GM21619 (cell line): ENCODE measurements at regions not wholly inside any gene's neighbourhood (a gene's known extent, or its start where the extent isn't known, plus 50 kb on each side); places are given as distances from the start of the nearest gene placed in this dataset.
A peak's percentile ranks its signal among the peaks of the same experiment; 100 is the strongest.

Source experiments
- ATAC-seq: cut with Tn5 transposase; IDR thresholded peaks from one replicate; pipeline ENCODE4 v1.9.1; 2021; ENCODE audit not compliant: unreplicated experiment

DNA sequence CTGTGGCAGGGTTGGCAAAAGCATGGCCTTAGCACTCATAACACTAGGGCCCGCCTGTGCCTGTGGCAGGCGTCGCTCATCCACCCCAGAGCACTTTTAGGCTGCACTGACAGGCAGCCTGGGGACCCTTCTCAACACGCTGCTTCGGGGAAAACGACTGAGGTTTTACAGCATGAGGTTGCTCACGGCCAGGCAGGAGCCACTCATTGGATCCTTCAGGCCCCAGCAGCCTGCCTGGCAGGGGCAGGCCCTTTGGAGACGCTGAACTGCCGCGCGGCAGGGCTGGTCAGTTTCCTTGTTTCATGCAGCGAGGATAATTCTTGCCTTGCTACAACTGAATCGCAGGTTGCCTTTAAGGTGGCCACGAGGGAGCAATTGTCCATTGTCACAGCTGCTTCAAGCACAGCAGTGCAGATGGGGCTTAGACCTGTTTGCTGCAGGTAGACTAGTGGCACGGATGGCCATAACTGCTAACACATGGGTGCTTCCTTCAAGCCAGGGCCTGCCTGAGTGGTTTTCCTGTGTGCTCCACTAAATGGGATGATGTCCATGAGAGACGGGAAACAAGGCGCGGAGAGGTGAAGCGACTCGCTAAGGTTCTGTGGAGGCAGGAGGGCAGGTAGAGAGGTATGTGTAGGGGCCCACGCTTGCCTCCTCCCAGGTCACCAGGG, 49.9 kb upstream of the HS6ST1 start:
- ATAC-seq, result no peak

DNA sequence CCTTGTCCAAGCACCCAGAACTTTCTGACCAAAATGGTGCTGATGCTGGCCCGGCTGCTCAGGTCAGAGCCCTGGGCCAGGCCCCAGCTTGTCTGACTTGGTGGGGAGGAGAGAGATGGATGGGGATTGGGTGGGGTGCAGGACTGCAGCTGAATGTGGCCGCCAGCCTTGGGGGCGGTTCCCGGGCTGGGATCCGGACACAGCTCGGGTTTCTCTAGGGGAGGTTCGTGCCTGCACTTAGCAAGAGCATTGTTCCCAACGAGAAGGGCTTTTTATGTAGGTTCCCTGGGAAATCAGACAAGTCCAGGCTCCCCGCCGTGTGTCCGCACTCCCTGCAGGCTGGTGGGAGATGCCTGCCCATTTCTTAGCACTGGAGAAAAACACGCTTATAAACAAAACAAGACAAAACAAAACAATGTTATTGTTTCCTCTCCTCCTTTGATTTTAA, 50.5 kb upstream of the HS6ST1 start:
- ATAC-seq, result no peak

DNA sequence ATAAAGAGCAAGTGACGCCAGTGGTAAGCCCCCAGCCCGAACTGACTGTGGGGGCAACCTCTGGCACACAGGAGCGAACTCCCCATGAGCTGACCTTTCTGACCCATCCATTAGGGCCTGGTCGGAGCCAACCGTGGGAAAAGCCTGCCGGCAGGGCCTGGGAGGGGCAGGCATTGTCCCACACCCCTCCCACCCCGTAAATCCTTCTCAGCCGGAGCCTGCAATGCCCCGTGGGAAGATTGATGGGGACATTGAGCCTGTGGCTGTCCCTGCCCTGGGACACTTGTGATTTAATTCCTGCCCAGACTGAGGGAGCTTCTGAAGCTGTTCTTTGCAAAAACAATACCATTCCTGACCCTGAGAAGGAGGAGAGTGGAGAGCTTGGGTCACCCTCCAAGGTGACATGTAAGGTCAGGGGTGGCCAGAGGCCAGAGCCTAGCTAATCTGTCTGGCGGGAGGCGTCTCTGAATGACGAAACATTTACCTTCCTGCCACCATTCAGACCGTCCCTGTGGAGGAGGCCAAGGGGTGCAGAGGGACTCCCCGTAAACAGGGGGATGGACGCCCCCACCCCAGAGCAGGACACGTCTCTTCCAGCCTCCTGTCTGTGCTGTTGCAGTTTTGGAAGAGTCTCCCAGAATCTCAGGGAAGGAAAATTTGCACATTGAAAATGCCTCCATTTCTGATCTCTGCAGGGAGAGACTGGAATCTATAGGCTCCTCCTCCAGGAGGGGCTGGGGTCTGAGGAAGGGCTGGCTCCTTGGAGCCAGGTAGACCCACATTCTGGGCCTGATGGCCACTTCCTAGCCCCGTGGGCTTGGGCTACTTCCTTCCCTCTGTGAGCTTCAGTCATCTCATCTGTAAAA, 51.2 kb upstream of the HS6ST1 start:
- ATAC-seq, result no peak

DNA sequence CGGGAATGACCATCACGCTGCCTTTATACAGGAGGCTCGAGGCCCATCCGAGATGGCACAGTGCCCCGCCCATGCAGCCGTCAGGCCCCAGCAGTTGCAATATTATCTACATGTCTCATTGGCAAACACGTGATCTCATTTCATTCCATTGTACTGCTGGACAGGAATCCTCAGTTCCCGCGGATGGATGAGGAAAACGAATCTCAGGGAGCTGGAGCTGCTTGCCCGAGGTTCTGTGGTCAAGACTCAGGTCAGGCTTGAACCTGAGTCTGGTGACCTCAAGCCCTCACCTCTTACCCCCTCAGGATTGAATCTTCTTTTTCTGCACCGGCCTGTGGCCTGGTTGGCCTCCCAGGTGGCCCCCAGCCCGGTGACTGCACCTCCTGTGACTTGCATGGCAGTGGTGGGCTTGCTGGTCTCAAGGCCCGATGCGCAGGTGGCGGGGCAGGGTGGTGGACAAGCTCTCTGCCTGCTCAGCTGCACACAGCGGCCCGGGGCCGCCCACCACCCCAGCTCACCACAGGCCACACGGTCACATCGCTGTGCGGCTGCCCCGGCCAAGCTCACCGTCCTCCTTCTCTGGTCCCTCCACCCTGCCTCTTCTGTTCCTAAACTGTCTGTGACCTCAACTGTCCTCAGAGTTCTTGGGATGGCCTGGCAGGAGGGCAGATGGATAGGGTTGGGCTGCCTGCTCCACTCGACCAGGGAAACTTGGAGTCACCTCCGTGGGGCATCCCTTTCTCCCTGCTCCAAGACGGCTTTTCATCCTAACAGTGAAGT, 52.0 kb upstream of the HS6ST1 start:
- ATAC-seq, result no peak

DNA sequence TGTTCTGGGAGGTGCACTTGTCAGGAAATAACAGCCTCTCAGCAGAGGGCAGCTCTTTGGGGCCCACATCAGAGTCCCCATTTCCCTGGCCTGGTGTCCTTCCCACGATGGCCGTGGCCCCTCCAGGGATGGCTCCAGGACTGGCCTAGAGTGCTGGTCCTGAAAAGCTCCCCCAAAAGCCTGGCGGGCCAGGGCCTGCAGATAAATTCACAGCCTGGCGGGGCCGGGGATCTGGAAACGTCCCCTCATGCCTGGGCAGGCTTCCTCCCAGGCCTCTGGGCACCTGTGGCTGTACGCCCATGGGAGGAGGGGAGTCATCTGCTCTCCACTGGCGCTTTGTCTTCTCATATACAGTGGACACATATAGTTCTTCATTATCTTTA, 52.6 kb upstream of the HS6ST1 start:
- ATAC-seq, result no peak

DNA sequence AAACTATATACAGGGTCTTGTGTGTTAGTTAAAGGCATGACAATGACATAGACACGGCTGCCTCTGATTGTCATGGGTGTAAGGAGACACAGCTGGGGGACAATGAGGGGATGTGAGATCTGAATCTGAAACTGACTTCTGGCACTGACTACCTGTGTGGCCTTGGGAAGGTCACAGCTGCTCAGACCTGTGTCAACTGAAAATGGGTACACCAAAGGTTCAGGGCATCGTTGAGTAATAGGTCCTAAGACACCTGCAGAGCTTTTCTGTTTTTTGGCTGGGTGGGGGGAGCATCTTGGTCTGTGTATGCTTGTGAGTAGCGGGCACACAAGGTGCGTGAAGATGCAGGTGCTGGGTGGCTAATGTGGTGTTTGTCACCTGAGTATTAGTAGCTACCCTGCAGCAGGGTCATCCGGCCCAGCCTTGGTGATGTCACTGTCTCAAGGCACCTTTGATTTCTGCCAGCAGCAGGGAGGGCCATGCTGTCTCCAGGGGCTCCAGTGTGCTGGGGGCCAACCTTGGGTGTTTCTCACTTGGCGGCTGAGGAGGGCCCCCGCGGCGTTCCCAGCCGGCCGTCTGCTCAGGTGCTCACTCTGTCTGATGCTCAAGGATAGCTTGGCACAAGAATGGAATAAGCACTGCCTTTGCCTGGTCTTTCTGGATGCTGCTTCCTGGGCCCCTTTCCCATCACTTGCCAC, 53.1 kb upstream of the HS6ST1 start:
- ATAC-seq, result peak; percentile 48

DNA sequence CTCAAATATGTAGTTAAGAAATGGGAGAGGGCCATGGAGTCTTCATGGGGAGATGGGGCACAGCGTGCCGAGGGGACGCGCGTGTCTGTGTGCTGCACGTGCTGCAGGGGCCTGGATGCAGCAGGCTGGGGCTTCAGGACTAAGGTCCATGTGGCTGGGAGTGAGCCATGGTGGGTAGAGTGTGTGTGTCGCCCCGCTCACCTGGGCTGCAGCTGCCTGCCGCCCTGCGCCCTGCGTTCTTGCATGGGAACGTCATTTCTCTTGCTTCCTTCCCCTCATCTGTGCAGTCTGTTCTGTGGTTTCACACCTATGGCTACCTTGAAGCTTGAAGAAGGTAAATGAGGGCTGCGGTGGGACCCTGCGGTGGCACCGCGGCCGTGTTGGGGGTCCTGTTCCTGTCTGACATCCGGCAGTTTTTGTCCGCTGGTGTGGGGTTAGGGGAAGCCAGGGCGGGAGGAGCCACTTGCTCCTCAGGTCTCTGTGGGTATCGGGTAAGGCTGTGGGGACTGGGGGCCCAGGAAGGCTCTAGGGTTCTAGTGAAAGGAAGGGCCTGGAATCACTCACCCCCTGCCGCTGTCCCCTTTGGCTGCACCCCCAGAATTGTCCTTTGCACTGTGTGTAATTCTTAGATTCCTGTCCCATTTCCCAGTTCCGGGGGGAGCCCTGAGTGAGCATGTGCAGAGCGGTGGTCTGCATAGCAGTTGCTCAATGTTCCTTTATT, 54.1 kb upstream of the HS6ST1 start:
- no peak for ATAC-seq

DNA sequence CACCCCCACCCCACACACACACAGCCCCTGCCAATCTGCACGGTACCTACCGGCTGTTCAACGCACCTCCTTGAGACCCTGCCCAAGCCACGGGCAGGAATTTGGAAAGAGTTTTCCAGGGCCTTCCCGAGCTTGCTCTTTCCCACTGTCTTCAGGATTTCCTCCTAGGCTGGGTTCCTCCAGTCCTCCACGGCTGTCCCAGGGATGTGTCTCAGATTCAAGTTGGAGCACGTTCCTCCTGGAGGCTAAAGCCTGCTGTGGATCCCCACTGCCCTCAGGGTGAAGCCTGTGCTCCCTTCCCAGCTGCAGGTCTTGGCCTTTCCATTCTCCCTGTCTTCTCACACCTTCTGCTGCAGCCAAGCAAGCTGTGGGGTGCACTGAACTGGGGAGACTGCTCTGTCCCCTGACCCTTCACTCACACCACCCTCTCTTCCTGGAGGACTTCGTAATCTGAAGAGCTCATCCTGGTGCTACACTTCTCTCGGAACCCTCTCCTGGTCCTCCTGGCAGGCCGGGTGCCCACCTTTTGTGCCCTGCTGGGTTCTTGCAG, 54.9 kb upstream of the HS6ST1 start:
- no peak for ATAC-seq

DNA sequence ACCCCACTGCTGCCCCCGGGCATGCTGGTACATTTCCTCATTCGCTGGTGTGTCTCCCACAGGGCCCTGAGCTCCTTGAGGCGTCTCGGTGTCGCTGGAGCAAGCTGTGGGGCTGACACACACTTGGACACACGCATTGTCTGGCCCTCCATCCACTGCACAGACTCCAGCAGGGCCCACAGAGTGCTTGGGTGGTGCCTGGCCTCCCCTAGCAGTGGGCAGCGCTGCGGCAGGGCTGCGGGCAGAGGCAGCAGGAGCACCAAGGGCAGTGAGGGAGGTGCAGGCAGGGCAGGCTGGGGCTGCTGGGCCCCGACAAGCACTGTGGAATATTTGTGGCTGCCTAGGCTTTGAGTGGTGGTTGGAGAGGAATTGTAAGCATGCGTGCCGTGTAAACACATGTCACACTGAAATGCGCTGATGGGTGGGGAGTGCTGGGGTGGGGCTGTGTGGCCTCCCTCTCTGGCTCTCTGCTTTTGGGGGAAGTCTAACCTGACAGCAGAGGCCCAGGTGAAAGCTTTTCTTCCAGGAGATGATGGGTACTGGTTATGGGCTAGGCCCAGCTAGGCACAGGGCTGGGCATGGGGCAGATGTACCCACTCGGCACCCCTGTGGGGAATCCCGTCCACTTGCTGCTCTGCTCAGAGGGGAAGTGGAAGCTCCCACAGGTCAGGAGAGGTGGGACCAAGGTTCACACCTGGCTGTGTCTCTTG, 55.5 kb upstream of the HS6ST1 start:
- ATAC-seq, result no peak

DNA sequence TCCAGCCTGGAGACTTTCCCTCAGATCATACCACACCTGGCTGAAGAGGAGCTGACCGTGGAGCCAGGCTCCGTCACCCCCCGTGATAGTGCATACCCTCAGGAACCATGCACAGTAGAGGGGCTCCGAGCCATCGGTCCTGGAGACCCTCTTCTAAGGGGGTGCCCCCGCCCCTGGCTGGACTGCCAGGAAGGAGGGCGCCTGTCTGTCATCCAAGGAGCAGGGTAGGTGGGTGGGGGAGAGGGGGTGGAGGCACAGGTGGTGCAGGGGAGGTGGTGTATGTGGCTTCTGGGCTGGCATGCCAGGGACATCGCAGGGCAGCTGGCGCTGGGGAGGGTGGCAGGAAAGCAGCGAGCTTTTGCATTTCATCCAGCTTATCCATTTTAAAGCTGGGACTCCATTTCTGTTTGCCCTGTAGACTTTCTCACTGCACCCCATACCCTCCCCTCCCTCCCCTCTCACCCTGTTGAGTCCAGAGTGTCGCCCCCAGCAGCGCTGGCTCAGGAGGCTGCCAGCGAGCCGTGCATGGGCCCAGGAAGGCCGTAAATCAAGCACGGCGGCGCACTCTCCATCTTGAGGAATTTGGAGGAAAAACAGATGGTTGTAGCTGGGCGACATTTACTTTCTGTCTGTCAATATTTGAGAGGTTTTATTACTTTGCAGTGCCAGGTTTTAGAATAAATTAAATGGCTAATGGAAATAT, 56.2 kb upstream of the HS6ST1 start:
- ATAC-seq, result no peak

DNA sequence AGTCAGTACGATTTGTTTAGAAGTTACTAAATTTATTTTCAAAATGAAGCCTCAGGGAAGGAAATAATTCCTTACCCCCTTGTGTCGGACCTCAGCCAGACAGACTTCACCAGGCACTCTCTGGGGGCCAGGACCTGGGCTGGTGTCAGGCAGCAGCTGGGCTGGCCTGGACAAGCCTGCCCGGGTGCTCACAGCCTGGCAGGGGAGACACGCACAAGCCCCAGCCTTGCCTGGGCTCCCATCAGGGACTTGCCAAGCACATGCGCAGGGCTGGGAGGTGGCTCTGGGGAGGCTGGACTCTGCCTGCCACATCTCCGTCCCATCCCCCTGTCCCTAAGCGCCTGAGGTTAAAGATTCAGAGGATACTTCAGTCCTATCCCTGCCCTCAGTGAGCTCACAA, 56.8 kb upstream of the HS6ST1 start:
- no peak for ATAC-seq

DNA sequence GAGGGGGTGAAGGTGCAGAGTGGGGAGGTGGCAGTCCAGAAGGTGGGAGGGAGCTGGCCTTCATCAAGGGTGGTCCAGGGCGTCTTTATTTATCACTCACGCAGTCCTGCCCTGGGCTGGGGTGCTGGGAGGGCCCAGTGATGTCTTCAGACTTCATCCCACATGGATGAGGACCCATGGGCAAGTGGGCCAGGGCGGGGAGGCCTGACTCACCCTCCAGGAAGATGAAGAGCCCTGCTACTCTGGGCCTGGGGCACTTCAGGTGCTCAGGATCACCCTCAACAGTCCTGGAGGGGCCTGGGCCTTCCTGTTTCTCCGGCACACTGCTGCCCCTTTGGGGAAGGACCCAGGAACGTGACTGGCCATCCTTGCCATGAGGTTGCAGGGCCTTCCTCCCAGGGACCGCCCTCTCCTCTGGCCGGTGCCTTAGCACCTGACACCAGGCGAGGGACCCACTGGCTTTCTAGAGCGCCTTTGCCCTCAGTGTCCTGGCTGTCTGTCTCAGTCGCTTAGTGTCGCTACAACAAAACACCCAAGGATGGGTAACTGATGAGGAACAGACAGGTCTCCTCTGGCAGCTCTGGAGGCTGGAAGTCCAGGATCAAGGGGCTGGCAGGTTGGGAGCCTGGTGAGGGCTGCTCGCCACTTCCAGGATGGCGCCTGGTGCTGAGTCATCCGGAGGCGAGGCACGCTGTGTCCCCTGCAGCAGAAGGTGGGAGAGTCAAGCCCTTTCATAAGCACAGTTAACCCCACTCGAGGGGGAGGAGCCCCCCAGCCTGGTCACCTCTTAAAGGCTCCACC, 57.8 kb upstream of the HS6ST1 start:
- ATAC-seq, result no peak

DNA sequence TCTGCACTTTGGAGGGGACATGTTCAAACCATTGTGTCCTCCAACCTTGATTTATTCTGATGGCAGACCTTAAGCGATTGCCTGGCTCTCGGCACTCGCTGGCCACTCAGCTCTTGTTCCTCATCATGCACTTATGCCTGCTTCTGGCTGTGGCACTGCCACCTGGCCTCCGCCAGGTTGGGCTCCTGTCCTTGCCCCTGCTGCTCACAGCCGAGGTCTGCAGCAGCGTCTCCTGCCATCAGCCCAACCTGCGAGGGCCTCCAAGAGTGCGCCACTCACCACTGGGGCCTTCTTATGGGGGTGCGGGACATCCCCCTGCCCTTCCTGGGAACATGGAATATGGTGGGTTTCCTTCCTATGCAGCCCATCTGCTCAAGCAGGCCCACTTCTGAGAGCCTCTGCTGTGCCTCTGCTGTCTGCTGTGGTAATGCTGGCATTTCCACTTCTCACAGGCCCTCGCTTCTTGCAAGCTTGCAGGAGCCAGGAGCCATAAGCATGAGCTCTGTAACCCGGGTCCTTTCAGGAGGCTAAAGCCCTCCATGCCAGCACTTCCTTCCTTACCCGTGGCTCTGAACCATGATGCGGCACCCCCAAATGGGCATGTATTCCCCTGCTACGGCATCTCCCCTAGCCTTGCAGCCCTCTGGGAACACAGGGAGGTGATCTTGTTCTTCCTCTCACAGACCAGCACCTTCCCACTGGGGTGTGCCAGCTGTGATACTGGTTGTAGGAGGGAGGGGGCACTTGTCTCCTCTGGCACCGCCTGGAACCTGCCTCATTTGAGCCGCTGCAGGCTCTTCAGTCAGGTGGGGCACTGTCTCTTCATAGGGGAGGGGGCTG, 58.6 kb upstream of the HS6ST1 start:
- ATAC-seq, result no peak

DNA sequence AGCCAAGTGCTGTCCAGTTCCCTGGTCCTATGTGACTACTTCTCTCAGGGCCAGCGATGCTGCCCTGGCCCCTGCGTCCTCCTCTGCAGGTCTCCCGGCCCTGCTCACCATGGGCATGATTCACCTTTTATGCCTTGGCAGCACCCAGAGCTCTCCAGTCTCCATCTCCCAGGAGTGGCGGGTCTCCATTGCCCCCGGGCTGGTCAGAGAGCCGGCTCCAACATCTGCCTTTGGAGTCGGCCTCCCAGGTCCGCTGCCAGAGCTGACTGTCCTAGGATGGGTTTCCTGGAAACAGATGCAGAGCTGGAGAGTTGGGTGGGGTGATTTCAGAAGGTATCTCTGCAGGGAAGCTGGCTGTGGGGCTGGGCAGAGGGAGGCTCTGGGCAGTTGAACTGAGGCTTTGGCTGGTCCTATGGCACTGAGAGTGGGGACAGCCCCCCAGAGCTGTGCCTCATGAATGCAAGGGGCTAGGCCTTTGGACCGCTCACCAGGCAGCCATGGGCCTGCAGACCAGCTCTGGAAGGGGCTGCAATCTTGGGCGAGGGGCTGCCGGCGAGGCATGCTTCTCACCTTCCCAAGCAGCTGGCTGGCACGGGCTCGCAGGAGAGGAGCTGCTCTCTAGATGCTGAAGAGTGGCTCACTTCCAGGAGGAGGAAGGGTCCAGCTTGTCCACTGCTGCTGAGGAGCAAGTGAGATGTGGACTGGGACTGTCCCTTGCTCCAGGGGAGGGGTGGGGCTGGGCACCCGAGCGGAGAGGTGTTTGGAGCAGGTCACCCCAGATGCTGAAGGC, 59.8 kb upstream of the HS6ST1 start:
- no peak for ATAC-seq

DNA sequence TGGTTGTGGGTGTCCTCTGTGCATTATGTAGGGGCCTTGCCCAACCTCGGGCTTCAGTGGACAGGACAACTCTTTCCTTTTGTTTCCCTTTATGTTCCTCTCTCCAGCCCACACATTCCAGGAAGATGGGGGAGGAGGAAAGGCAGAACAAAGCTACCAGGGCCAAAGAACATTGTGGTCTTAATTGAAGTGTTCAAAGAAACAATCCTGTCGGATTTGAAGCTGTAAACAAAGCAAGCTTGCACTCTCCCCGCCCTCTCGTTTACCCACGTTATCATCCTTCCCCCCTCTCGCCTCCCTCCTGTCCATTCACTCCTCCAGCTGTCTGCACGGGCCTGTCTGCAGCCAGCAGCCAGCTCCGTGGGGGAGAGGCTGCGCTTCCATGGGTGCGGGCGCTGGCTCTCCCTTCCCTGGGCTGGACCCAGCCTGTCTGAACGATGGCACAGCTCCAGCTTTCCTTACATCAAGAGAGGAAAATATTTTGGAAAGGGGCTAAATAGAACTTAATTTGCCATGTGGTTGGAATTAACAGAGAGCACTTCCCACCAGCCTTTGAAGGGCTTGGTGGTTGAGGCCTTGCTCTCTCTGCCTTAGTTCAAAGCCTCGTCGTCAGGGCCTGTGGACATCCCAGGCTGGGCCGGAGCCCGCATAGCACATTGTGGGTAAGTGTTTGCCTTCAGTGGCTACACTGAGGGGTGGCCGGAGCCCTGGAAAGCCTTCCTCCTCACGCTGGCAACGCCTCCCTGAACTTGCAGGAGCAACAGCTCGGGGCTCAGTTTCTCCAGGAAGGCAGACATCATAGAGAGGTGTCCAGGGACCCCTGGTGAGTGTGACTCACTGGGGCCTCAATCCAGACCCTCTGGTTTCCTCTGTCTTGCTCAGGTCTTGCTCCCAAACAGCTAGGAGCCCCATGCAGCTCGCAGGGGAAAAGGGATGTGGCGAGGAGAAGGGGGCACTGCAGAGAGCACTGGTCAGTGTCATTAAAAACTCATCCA, 60.6 kb upstream of the HS6ST1 start:
- ATAC-seq, result no peak
